Neural progenitor cell (in vitro differentiated cells): ENCODE measurements at regions not wholly inside any gene's neighbourhood (a gene's known extent, or its start where the extent isn't known, plus 50 kb on each side); places are given as distances from the start of the nearest gene placed in this dataset.

Experiments used
- CTCF ChIP-seq: fragments of 200-600 bp; sonication (generic); IDR thresholded peaks from 2 replicates; pipeline ENCODE4 v1.5.1; 2017; ENCODE audit warnings: antibody characterized with exemption, mild to moderate bottlenecking
- EZH2 ChIP-seq: fragments of 200-600 bp; sonication (generic); IDR thresholded peaks from 2 replicates; pipeline ENCODE4 v1.6.1; 2017; ENCODE audit warnings: antibody characterized with exemption, mild to moderate bottlenecking, moderate library complexity
- EZH2phosphoT487 ChIP-seq: fragments of 200-600 bp; sonication (generic); IDR thresholded peaks from 2 replicates; pipeline ENCODE4 v1.6.1; 2017; ENCODE audit warnings: antibody characterized with exemption

- no peak for TF ChIP-seq CTCF
- TF ChIP-seq EZH2 = no peak
- no peak for TF ChIP-seq EZH2phosphoT487
Observed at GRCh38 chr11:100459811-100460210, 227.3 kb upstream of the ARHGAP42 start.
